ENCODE measurements at regions not wholly inside any gene's neighbourhood (a gene's known extent, or its start where the extent isn't known, plus 50 kb on each side); places are given as distances from the start of the nearest gene placed in this dataset.

- Histone ChIP-seq H3K4me1 (ENCODE audit: control insufficient read depth, insufficient read depth, low read length) (peaks cover 12% of the 10 kb centered on the region), H3K27ac (ENCODE audit: low read length) (no peak overlapping the region), H3K27me3 (ENCODE audit: control insufficient read depth, insufficient read depth, low read length) (no peaks in the 10 kb centered on the region), H3K4me3 (ENCODE audit: low read length) (no peak overlapping the region), H3K9me3 (ENCODE audit: control insufficient read depth, insufficient read depth, low read length) (no peaks in the 10 kb centered on the region), H3K36me3 (ENCODE audit: control insufficient read depth, insufficient read depth, low read length) (no peaks in the 10 kb centered on the region)
- no peak for DNase-seq
- Mint-ChIP-seq H3K27me3 (ENCODE audit: low read depth in 2 of 2) (peaks cover 0 to under 1% of the 10 kb centered on the region in 2 donors), H3K4me1 (peaks cover 30 to 31% of the 10 kb centered on the region in 2 donors), H3K27ac (peak overlapping the region in 1 of 2 donors; percentile 17), H3K36me3 (no peaks in the 10 kb centered on the region), H3K9me3 (peaks cover 0 to 2% of the 10 kb centered on the region in 2 donors), H3K4me3 (peak overlapping the region; percentile 7)
- TF ChIP-seq, protein P1, sequence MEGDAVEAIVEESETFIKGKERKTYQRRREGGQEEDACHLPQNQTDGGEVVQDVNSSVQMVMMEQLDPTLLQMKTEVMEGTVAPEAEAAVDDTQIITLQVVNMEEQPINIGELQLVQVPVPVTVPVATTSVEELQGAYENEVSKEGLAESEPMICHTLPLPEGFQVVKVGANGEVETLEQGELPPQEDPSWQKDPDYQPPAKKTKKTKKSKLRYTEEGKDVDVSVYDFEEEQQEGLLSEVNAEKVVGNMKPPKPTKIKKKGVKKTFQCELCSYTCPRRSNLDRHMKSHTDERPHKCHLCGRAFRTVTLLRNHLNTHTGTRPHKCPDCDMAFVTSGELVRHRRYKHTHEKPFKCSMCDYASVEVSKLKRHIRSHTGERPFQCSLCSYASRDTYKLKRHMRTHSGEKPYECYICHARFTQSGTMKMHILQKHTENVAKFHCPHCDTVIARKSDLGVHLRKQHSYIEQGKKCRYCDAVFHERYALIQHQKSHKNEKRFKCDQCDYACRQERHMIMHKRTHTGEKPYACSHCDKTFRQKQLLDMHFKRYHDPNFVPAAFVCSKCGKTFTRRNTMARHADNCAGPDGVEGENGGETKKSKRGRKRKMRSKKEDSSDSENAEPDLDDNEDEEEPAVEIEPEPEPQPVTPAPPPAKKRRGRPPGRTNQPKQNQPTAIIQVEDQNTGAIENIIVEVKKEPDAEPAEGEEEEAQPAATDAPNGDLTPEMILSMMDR (IDR thresholded peaks at IDR 0.05): no peak
- intact Hi-C loops (cut with micrococcal nuclease): no loop called here
- 47% methylated on average over 1 of the region's 1 CpG for WGBS (ENCODE audit: insufficient coverage)
- ATAC-seq: peak; percentile 55 to 69 (median 57)
Observed at GRCh38 chr13:74835579-74835978, 646.4 kb downstream of the TBC1D4 start.

- Mint-ChIP-seq H3K27me3 (ENCODE audit: low read depth in 2 of 2) (peaks cover 0 to 2% of the 10 kb centered on the region in 2 donors), H3K4me3 (no peak overlapping the region), H3K27ac (no peak overlapping the region), H3K4me1 (no peaks in the 10 kb centered on the region), H3K9me3 (peaks cover 0 to 3% of the 10 kb centered on the region in 2 donors), H3K36me3 (no peaks in the 10 kb centered on the region)
- H3K4me1 ChIP-seq (ENCODE audit: control insufficient read depth, insufficient read depth, low read length): no peaks in the 10 kb centered on the region
- intact Hi-C loops (cut with micrococcal nuclease): no loop called here
- H3K9me3 ChIP-seq (ENCODE audit: control insufficient read depth, insufficient read depth, low read length): no peaks in the 10 kb centered on the region
- no peak for ATAC-seq
- no peaks in the 10 kb centered on the region for H3K36me3 ChIP-seq (ENCODE audit: control insufficient read depth, insufficient read depth, low read length)
- no peak for DNase-seq
- no peaks in the 10 kb centered on the region for H3K27me3 ChIP-seq (ENCODE audit: control insufficient read depth, insufficient read depth, low read length)
- H3K4me3 ChIP-seq (ENCODE audit: low read length): no peak overlapping the region
- no peak overlapping the region for H3K27ac ChIP-seq (ENCODE audit: low read length)
- TF ChIP-seq, protein P1 (IDR thresholded peaks at IDR 0.05): no peak
Observed at GRCh38 chr13:74825938-74826246, 656.1 kb downstream of the TBC1D4 start.

GRCh38 chr13:74825152-74825937 lies 656.6 kb downstream of the TBC1D4 start:
- Histone ChIP-seq H3K27ac (ENCODE audit: low read length) (no peak overlapping the region), H3K36me3 (ENCODE audit: control insufficient read depth, insufficient read depth, low read length) (no peaks in the 10 kb centered on the region), H3K4me1 (ENCODE audit: control insufficient read depth, insufficient read depth, low read length) (no peaks in the 10 kb centered on the region), H3K4me3 (ENCODE audit: low read length) (no peak overlapping the region), H3K9me3 (ENCODE audit: control insufficient read depth, insufficient read depth, low read length) (no peaks in the 10 kb centered on the region), H3K27me3 (ENCODE audit: control insufficient read depth, insufficient read depth, low read length) (no peaks in the 10 kb centered on the region)
- ATAC-seq: no peak
- WGBS (ENCODE audit: insufficient coverage): 95% methylated on average over 2 of the region's 2 CpGs
- Mint-ChIP-seq H3K9me3 (peaks cover 0 to 3% of the 10 kb centered on the region in 2 donors), H3K4me3 (no peak overlapping the region), H3K27ac (no peak overlapping the region), H3K27me3 (ENCODE audit: low read depth in 2 of 2) (peaks cover 0 to 2% of the 10 kb centered on the region in 2 donors), H3K36me3 (no peaks in the 10 kb centered on the region), H3K4me1 (no peaks in the 10 kb centered on the region)
- intact Hi-C loops (cut with micrococcal nuclease): no loop called here
- TF ChIP-seq, protein P1 (IDR thresholded peaks at IDR 0.05): no peak
- no peak for DNase-seq

GRCh38 chr13:74820809-74821208 lies 661.2 kb downstream of the TBC1D4 start:
- Mint-ChIP-seq H3K4me3 (no peak overlapping the region), H3K9me3 (peaks cover 0 to 2% of the 10 kb centered on the region in 2 donors), H3K36me3 (no peaks in the 10 kb centered on the region), H3K27ac (no peak overlapping the region), H3K4me1 (no peaks in the 10 kb centered on the region), H3K27me3 (ENCODE audit: low read depth in 2 of 2) (no peaks in the 10 kb centered on the region)
- H3K9me3 ChIP-seq (ENCODE audit: control insufficient read depth, insufficient read depth, low read length): no peaks in the 10 kb centered on the region
- DNase-seq: no peak
- H3K4me3 ChIP-seq (ENCODE audit: low read length): no peak overlapping the region
- TF ChIP-seq, protein P1 (IDR thresholded peaks at IDR 0.05): no peak
- H3K4me1 ChIP-seq (ENCODE audit: control insufficient read depth, insufficient read depth, low read length): no peaks in the 10 kb centered on the region
- no peak overlapping the region for H3K27ac ChIP-seq (ENCODE audit: low read length)
- intact Hi-C loops (cut with micrococcal nuclease): no loop called here
- no peaks in the 10 kb centered on the region for H3K27me3 ChIP-seq (ENCODE audit: control insufficient read depth, insufficient read depth, low read length)
- no peaks in the 10 kb centered on the region for H3K36me3 ChIP-seq (ENCODE audit: control insufficient read depth, insufficient read depth, low read length)
- 62% methylated on average over 2 of the region's 3 CpGs for WGBS (ENCODE audit: insufficient coverage)
- ATAC-seq: no peak
